ENCODE measurements at regions not wholly inside any gene's neighbourhood (a gene's known extent, or its start where the extent isn't known, plus 50 kb on each side); places are given as distances from the start of the nearest gene placed in this dataset.
"Not testable (repeated sequence)": the region's sequence is repeated elsewhere in the genome, so short reads cannot be mapped to it uniquely, and the experiment has no call there.

DNA sequence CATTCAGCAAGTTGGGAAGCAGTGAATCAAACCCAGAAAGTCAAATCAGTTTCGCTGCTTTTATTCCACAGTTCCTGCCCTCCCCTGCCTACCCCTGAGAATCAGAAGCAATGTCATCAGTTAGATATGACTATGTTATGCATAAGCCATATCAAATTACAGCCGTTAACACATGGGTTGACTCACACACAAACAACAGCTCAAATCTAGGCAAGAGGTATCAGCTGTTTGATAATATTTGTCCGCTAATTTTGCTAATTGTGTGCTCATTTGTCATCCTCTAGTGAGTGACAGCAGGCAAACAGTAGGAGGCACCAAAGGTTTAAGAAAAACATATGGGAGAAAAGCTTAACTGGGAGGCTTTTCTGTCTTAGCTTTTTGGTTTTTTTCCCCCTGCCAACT is 327.4 kb upstream of the CCL2 start:
- TF ChIP-seq, protein P1, sequence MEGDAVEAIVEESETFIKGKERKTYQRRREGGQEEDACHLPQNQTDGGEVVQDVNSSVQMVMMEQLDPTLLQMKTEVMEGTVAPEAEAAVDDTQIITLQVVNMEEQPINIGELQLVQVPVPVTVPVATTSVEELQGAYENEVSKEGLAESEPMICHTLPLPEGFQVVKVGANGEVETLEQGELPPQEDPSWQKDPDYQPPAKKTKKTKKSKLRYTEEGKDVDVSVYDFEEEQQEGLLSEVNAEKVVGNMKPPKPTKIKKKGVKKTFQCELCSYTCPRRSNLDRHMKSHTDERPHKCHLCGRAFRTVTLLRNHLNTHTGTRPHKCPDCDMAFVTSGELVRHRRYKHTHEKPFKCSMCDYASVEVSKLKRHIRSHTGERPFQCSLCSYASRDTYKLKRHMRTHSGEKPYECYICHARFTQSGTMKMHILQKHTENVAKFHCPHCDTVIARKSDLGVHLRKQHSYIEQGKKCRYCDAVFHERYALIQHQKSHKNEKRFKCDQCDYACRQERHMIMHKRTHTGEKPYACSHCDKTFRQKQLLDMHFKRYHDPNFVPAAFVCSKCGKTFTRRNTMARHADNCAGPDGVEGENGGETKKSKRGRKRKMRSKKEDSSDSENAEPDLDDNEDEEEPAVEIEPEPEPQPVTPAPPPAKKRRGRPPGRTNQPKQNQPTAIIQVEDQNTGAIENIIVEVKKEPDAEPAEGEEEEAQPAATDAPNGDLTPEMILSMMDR (conservative IDR thresholded peaks at IDR 0.05; ENCODE audit: low read depth, low read length), result peak; percentile 19; the same call in 1 of the 2 replicates
- TF ChIP-seq EZH2 (IDR thresholded peaks at IDR 0.05; ENCODE audit: borderline replicate concordance, low read depth, low read length, poor library complexity, severe bottlenecking), result no peak
- Histone ChIP-seq H3K4me1 (ENCODE audit: insufficient read depth, low read length, poor library complexity, severe bottlenecking) (no peaks in the 10 kb centered on the region), H3K9me3 (ENCODE audit: low read depth, low read length, poor library complexity, severe bottlenecking) (no peaks in the 10 kb centered on the region), H3K36me3 (ENCODE audit: insufficient read depth, low read length, poor library complexity, severe bottlenecking) (no peaks in the 10 kb centered on the region), H3K27me3 (replicated peaks; ENCODE audit: insufficient read depth, low read depth, low read length, poor library complexity) (no peaks in the 10 kb centered on the region), H3K27ac (ENCODE audit: low read depth, low read length, poor library complexity, severe bottlenecking) (no peak overlapping the region), H3K4me3 (ENCODE audit: low read depth, low read length, poor library complexity, severe bottlenecking) (no peak overlapping the region)
- CTCF ChIA-PET, result interaction anchor here (1.0 kb wide), 1 partner anchor 219 kb away, joined by 4 read pairs; no protein-coding TSS in a partner anchor
- intact Hi-C loops (cut with micrococcal nuclease; ENCODE audit: unreplicated experiment), result loop anchor here (2.0 kb wide), 1 partner anchor 219 kb away; no protein-coding TSS in a partner anchor
- peak; percentile 0 for DNase-seq (ENCODE audit: low spot score)
- no TSS peak for BruUV-seq (replicated peaks)
- POLR2A ChIA-PET (ENCODE audit: low non-redundant PET), result no interaction called here

DNA sequence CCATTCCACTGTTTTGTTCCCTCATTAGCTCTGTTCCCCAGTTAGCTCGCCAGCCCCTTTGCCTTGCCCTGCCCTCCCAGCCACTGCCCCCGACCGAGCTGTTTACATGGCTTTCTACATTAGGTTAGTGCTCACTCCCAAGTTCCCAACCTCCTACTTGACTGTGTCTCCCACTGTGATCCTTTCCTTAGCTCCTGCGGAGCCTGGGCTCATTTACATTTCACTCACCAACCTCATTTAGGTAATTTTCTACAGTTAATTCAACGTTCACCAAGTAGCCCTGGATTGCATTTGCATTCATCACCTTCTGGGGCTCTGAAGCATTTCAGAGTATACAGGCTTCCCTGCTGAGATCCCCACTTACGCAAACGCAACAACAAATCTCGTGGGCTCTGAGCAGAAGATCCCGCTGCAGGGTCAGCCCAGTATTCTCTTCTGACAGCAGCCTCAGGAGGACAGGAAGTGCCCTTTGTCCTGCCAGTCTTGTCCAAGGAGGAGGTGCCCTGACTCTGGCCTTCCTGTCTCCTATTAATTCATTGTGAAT is 325.8 kb upstream of the CCL2 start:
- peak; percentile 0 for DNase-seq (ENCODE audit: low spot score)

DNA sequence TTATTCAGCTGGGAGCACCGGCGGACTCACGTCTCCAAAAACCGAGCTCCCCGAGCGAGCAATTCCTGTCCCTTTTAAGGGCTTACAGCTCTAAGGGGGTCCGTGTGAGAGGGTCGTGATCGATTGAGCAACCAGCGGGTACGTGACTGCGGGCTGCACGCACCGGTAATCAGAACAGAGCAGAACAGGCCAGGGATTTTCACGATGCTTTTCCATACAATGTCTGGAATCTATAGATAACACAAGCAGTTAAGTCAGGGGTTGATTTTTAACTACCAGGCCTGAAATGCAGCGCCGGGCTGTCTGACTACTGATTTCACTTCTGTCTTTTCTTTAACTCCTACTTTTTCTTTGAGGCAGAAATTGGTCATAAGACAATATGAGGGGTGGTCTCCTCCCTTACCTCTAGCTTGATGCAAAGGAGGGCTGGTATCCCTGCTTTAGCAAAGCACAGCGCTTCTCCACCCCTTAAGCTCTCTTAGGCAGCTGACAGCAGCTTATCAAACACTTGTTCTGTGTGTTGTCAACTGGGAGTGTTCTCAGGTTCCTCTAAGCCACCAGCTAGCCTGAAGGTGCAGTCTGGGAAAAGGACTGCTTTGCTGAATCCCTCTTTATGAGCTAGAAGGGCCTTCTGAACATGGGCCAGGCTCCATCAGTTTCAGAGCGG is 323.8 kb upstream of the CCL2 start:
- CTCF ChIA-PET; BruUV-seq (replicated peaks): not testable (repeated sequence)

More for the DNA sequence above, 325.8 kb upstream of the CCL2 start:
- H3K9me3 ChIP-seq (ENCODE audit: low read depth, low read length, poor library complexity, severe bottlenecking), result no peaks in the 10 kb centered on the region
- H3K27me3 ChIP-seq (replicated peaks; ENCODE audit: insufficient read depth, low read depth, low read length, poor library complexity), result no peaks in the 10 kb centered on the region
- TF ChIP-seq, protein P1 (conservative IDR thresholded peaks at IDR 0.05; ENCODE audit: low read depth, low read length), result no peak
- BruUV-seq (replicated peaks), result no TSS peak
- ChIA-PET POLR2A (ENCODE audit: low non-redundant PET) (no interaction called here), CTCF (no interaction called here)
- H3K27ac ChIP-seq (ENCODE audit: low read depth, low read length, poor library complexity, severe bottlenecking), result no peak overlapping the region
- H3K36me3 ChIP-seq (ENCODE audit: insufficient read depth, low read length, poor library complexity, severe bottlenecking), result no peaks in the 10 kb centered on the region
- no peak overlapping the region for H3K4me3 ChIP-seq (ENCODE audit: low read depth, low read length, poor library complexity, severe bottlenecking)
- H3K4me1 ChIP-seq (ENCODE audit: insufficient read depth, low read length, poor library complexity, severe bottlenecking), result no peaks in the 10 kb centered on the region
- intact Hi-C loops (cut with micrococcal nuclease; ENCODE audit: unreplicated experiment), result no loop called here

DNA sequence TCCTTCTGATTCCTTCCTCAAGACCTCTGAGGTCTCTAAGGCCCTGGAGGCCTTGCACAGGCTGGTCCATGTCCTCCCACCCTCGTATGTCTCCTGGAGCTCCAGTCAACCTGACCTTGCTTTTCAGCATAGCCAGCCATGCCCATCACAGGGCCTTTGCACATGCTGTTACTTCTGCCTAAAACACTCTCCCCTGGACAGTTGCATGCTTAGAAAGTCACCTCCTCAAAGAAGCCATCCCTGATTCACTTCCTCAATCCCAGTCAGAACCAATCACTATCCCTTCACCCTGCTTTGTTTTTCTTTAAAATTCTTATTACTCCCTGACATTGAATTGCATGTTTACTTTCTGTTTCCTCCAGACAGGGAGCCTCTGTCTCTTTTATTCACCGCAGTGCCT is 322.1 kb upstream of the CCL2 start:
- H3K4me3 ChIP-seq (ENCODE audit: low read depth, low read length, poor library complexity, severe bottlenecking), result no peak overlapping the region

More for the DNA sequence above, 323.8 kb upstream of the CCL2 start:
- H3K9me3 ChIP-seq (ENCODE audit: low read depth, low read length, poor library complexity, severe bottlenecking); POLR2A ChIA-PET (ENCODE audit: low non-redundant PET); DNase-seq (ENCODE audit: low spot score); intact Hi-C loops (cut with micrococcal nuclease; ENCODE audit: unreplicated experiment); H3K36me3 ChIP-seq (ENCODE audit: insufficient read depth, low read length, poor library complexity, severe bottlenecking); H3K4me3 ChIP-seq (ENCODE audit: low read depth, low read length, poor library complexity, severe bottlenecking); H3K4me1 ChIP-seq (ENCODE audit: insufficient read depth, low read length, poor library complexity, severe bottlenecking); H3K27me3 ChIP-seq (replicated peaks; ENCODE audit: insufficient read depth, low read depth, low read length, poor library complexity); H3K27ac ChIP-seq (ENCODE audit: low read depth, low read length, poor library complexity, severe bottlenecking): not testable (repeated sequence)

More for the DNA sequence above, 322.1 kb upstream of the CCL2 start:
- Histone ChIP-seq H3K27ac (ENCODE audit: low read depth, low read length, poor library complexity, severe bottlenecking) (no peak overlapping the region), H3K4me1 (ENCODE audit: insufficient read depth, low read length, poor library complexity, severe bottlenecking) (no peaks in the 10 kb centered on the region), H3K9me3 (ENCODE audit: low read depth, low read length, poor library complexity, severe bottlenecking) (no peaks in the 10 kb centered on the region), H3K36me3 (ENCODE audit: insufficient read depth, low read length, poor library complexity, severe bottlenecking) (no peaks in the 10 kb centered on the region), H3K27me3 (replicated peaks; ENCODE audit: insufficient read depth, low read depth, low read length, poor library complexity) (no peaks in the 10 kb centered on the region)
- CTCF ChIA-PET, result no interaction called here
- intact Hi-C loops (cut with micrococcal nuclease; ENCODE audit: unreplicated experiment), result no loop called here
- DNase-seq (ENCODE audit: low spot score), result no peak
- POLR2A ChIA-PET (ENCODE audit: low non-redundant PET), result no interaction called here
- no TSS peak for BruUV-seq (replicated peaks)
- TF ChIP-seq, protein P1 (conservative IDR thresholded peaks at IDR 0.05; ENCODE audit: low read depth, low read length), result no peak
- no peak for TF ChIP-seq EZH2 (IDR thresholded peaks at IDR 0.05; ENCODE audit: borderline replicate concordance, low read depth, low read length, poor library complexity, severe bottlenecking)
